ENCODE measurements at regions not wholly inside any gene's neighbourhood (a gene's known extent, or its start where the extent isn't known, plus 50 kb on each side); places are given as distances from the start of the nearest gene placed in this dataset.

DNA sequence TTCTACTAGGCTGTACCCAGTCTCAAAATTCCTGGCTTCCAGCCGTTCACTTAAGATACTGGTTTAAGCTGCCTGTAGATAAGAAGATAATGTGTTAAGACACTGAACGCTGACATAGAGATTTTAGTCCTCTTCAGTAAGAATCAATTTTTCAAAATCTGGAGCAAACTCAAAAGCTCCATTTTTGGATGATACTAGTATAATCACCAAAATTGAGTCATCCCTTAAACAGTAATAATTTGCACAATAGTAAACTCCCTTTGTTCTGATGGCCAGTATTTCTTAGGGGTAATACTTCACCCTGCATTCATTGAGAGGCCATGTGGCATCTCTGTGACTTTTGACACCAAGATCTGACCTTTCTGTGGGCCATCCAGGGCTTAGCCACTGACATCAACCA lies 299.8 kb upstream of the USP25 start:
- Mint-ChIP-seq H3K27me3 (ENCODE audit: low read depth) (no peaks in the 10 kb centered on the region), H3K36me3 (ENCODE audit: insufficient read depth in 1 of 3, low read depth in 3 of 3) (peaks cover 0 to 16% (median 2%) of the 10 kb centered on the region in 3 experiments; a peak in 6 of 7 replicates), H3K4me1 (peaks cover 17 to 20% of the 10 kb centered on the region in 2 experiments), H3K9me3 (peaks cover 8 to 13% of the 10 kb centered on the region in 2 experiments; a peak in 4 of 5 replicates), H3K4me3 (no peak overlapping the region), H3K27ac (no peak overlapping the region)
- no peaks in the 10 kb centered on the region for H3K79me1 ChIP-seq (ENCODE audit: insufficient read depth, low read depth, low read length, poor library complexity, severe bottlenecking)
- H3K27me3 ChIP-seq (ENCODE audit: insufficient read depth, low read length) = no peaks in the 10 kb centered on the region
- H2BK15ac ChIP-seq (ENCODE audit: low read depth, low read length) = no peak overlapping the region
- H3K4me2 ChIP-seq (ENCODE audit: insufficient read depth, insufficient read length, low read length) = no peak overlapping the region
- no peak for TF ChIP-seq CTCF (conservative IDR thresholded peaks at IDR 0.05)
- H4K20me1 ChIP-seq (ENCODE audit: control insufficient read depth, insufficient read depth, insufficient read length) = no peaks in the 10 kb centered on the region
- no peaks in the 10 kb centered on the region for H3K23me2 ChIP-seq (ENCODE audit: insufficient read length, low read depth, low read length, poor library complexity, severe bottlenecking)
- whole genome bisulfite sequencing (ENCODE audit: extremely low coverage, insufficient read length, low lambda C conversion rate) = no CpG with 5 or more reads among the region's 2 CpGs
- H4K5ac ChIP-seq (ENCODE audit: insufficient read length, low read depth, low read length) = no peak overlapping the region
- no peak for DNase-seq
- no peaks in the 10 kb centered on the region for H3K9me3 ChIP-seq (ENCODE audit: control insufficient read depth, low read depth, low read length)
- no peaks in the 10 kb centered on the region for H3K79me2 ChIP-seq (ENCODE audit: insufficient read depth, low read length)
- H3K4ac ChIP-seq (ENCODE audit: low read depth, low read length) = no peak overlapping the region
- no peak overlapping the region for H2BK20ac ChIP-seq (ENCODE audit: low read depth, low read length, poor library complexity, severe bottlenecking)
- H3K14ac ChIP-seq (ENCODE audit: insufficient read depth, low read length) = no peak overlapping the region
- H2AK5ac ChIP-seq (ENCODE audit: insufficient read length, low read length) = no peak overlapping the region
- H2AFZ ChIP-seq (ENCODE audit: low read length) = no peak overlapping the region
- H3K18ac ChIP-seq (ENCODE audit: insufficient read length, low read depth, low read length) = no peak overlapping the region
- no peak overlapping the region for H3K56ac ChIP-seq (ENCODE audit: insufficient read length, low read depth, low read length)
- no peak overlapping the region for H2BK12ac ChIP-seq (ENCODE audit: insufficient read length, low read depth, low read length)
- H4K8ac ChIP-seq (replicated peaks; ENCODE audit: insufficient read length, low read depth, low read length) = no peak overlapping the region
- H2BK120ac ChIP-seq (ENCODE audit: low read depth, low read length, poor library complexity, severe bottlenecking) = no peak overlapping the region
- no peak overlapping the region for H3T11ph ChIP-seq (ENCODE audit: low read length)
- H4K91ac ChIP-seq (ENCODE audit: insufficient read length, low read depth, low read length) = no peak overlapping the region
- H3K4me1 ChIP-seq (ENCODE audit: insufficient read depth, low read length) = peaks cover 2% of the 10 kb centered on the region
- H2BK5ac ChIP-seq (ENCODE audit: insufficient read length, low read length) = no peak overlapping the region
- H3K9ac ChIP-seq (ENCODE audit: extremely low read depth, insufficient read length, low read length) = no peak overlapping the region
- no peak overlapping the region for H3K23ac ChIP-seq (ENCODE audit: insufficient read length, low read depth, low read length)
- no peak overlapping the region for H3K27ac ChIP-seq (ENCODE audit: insufficient read length, low read depth, low read length)
